ENCODE measurements at regions not wholly inside any gene's neighbourhood (a gene's known extent, or its start where the extent isn't known, plus 50 kb on each side); places are given as distances from the start of the nearest gene placed in this dataset.

DNA sequence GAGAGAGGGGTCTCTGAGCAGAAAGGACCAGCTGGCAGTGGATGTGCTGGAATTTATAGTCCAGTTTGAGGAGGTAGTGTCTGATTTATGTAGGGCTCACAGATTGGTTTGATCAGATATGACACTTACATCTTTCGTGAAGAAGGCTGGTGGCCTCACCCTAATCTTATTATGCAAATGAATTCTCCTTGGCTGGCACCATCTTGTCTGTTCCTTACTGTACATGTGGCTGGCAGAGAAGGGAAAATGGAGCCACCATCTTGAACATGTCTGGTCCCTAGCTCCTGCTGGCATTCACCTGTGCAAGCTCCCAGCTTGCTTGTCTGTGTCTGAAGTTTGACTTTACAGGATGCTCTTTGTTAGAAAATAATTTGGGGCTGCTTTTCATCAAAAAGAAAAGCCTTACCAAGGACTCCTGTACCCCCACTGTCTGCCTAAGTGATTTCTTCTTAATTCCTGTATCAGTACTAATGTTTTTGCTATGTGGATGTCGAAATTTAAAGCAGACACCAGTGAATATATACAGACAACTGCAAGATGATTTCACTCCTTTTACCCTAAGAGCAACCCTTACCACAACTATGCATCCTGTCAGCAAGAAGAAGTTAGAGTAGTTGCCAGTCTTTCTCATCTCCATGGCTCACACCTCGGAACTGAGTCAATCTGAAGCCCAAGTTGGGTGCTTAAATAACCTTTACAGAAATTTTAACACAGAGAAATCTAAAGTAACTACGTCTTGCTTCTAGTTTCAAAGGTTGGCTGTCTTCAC is 322.0 kb upstream of the SEMA3D start:
- TF ChIP-seq POLR2AphosphoS5 (IDR thresholded peaks at IDR 0.05) (no peak), POLR2A (IDR thresholded peaks at IDR 0.05) (no peak)
- TF ChIP-seq, protein P1, sequence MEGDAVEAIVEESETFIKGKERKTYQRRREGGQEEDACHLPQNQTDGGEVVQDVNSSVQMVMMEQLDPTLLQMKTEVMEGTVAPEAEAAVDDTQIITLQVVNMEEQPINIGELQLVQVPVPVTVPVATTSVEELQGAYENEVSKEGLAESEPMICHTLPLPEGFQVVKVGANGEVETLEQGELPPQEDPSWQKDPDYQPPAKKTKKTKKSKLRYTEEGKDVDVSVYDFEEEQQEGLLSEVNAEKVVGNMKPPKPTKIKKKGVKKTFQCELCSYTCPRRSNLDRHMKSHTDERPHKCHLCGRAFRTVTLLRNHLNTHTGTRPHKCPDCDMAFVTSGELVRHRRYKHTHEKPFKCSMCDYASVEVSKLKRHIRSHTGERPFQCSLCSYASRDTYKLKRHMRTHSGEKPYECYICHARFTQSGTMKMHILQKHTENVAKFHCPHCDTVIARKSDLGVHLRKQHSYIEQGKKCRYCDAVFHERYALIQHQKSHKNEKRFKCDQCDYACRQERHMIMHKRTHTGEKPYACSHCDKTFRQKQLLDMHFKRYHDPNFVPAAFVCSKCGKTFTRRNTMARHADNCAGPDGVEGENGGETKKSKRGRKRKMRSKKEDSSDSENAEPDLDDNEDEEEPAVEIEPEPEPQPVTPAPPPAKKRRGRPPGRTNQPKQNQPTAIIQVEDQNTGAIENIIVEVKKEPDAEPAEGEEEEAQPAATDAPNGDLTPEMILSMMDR (IDR thresholded peaks at IDR 0.05 in 8 of 11, conservative IDR thresholded peaks at IDR 0.05 in 3 of 11), result no peak

All from spleen (tissue), 7 donors.